ENCODE measurements at regions not wholly inside any gene's neighbourhood (a gene's known extent, or its start where the extent isn't known, plus 50 kb on each side); places are given as distances from the start of the nearest gene placed in this dataset.

GRCh38 chrX:96435378-96436035 is 249.1 kb upstream of the DIAPH2 start:
- DNase-seq = no peak
- no peak for TF ChIP-seq CTCF (IDR thresholded peaks at IDR 0.05)
- WGBS (ENCODE audit: insufficient coverage) = 92% methylated on average over 1 of the region's 2 CpGs
- Histone ChIP-seq H3K4me3 (ENCODE audit: low read length) (no peak overlapping the region), H3K9me3 (ENCODE audit: control insufficient read depth, insufficient read depth, low read length) (no peaks in the 10 kb centered on the region), H3K36me3 (ENCODE audit: control insufficient read depth, insufficient read depth, low read length) (no peaks in the 10 kb centered on the region), H3K27ac (ENCODE audit: low read length) (no peak overlapping the region), H3K4me1 (ENCODE audit: control insufficient read depth, insufficient read depth, low read length) (no peaks in the 10 kb centered on the region), H3K27me3 (ENCODE audit: control insufficient read depth, insufficient read depth, low read length) (no peaks in the 10 kb centered on the region)
- Mint-ChIP-seq H3K36me3 (no peaks in the 10 kb centered on the region), H3K27me3 (ENCODE audit: low read depth in 2 of 2) (peaks cover 0 to 7% of the 10 kb centered on the region in 2 donors), H3K4me1 (no peaks in the 10 kb centered on the region), H3K27ac (no peak overlapping the region), H3K4me3 (no peak overlapping the region), H3K9me3 (peaks cover 3 to 5% of the 10 kb centered on the region in 2 donors)
- intact Hi-C loops (cut with micrococcal nuclease) = no loop called here
- no peak for ATAC-seq

GRCh38 chrX:96436105-96436504 is 248.5 kb upstream of the DIAPH2 start:
- no peaks in the 10 kb centered on the region for H3K27me3 ChIP-seq (ENCODE audit: control insufficient read depth, insufficient read depth, low read length)
- no peak overlapping the region for H3K27ac ChIP-seq (ENCODE audit: low read length)
- WGBS (ENCODE audit: insufficient coverage) = no CpG with 5 or more reads among the region's 3 CpGs
- no peaks in the 10 kb centered on the region for H3K4me1 ChIP-seq (ENCODE audit: control insufficient read depth, insufficient read depth, low read length)
- H3K4me3 ChIP-seq (ENCODE audit: low read length) = no peak overlapping the region
- ATAC-seq (no peak), DNase-seq (no peak)
- Mint-ChIP-seq H3K36me3 (no peaks in the 10 kb centered on the region), H3K27me3 (ENCODE audit: low read depth in 2 of 2) (peaks cover 0 to 10% of the 10 kb centered on the region in 2 donors), H3K4me3 (no peak overlapping the region), H3K27ac (no peak overlapping the region), H3K9me3 (peaks cover 3 to 5% of the 10 kb centered on the region in 2 donors), H3K4me1 (no peaks in the 10 kb centered on the region)
- no peak for TF ChIP-seq CTCF (IDR thresholded peaks at IDR 0.05)
- no peaks in the 10 kb centered on the region for H3K36me3 ChIP-seq (ENCODE audit: control insufficient read depth, insufficient read depth, low read length)
- no peaks in the 10 kb centered on the region for H3K9me3 ChIP-seq (ENCODE audit: control insufficient read depth, insufficient read depth, low read length)
- intact Hi-C loops (cut with micrococcal nuclease) = no loop called here

DNA sequence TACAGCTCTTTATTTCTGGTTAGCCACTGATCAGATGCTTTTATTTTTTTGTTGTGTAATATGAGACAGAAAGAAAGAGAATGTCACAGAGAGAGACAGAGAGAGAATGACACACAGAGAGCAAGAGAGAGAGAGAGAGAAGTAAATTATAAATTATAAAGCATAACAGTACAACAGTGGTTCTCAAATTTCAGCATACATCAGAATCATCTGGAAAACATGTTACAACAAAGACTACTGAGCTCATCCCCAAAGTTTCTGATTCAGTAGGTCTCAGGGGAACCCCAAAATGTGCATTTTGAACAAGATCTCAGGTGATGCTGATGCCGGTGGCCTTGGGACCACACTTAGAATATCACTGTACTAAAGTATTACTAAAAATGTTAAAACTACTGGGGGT is 245.8 kb upstream of the DIAPH2 start:
- DNase-seq = no peak
- H3K27ac ChIP-seq (ENCODE audit: low read length) = no peak overlapping the region
- H3K27me3 ChIP-seq (ENCODE audit: control insufficient read depth, insufficient read depth, low read length) = no peaks in the 10 kb centered on the region
- H3K4me3 Mint-ChIP-seq = no peak overlapping the region
- no peak for TF ChIP-seq CTCF (IDR thresholded peaks at IDR 0.05)
- no peaks in the 10 kb centered on the region for H3K36me3 Mint-ChIP-seq
- peaks cover 0 to 15% of the 10 kb centered on the region in 2 donors for H3K27me3 Mint-ChIP-seq (ENCODE audit: low read depth in 2 of 2)
- no peaks in the 10 kb centered on the region for H3K4me1 ChIP-seq (ENCODE audit: control insufficient read depth, insufficient read depth, low read length)
- intact Hi-C loops (cut with micrococcal nuclease) = no loop called here
- WGBS (ENCODE audit: insufficient coverage) = no CpG with 5 or more reads among the region's 1 CpG
- no peak overlapping the region for H3K27ac Mint-ChIP-seq
- peaks cover 3 to 5% of the 10 kb centered on the region in 2 donors for H3K9me3 Mint-ChIP-seq
- no peak overlapping the region for H3K4me3 ChIP-seq (ENCODE audit: low read length)
- H3K9me3 ChIP-seq (ENCODE audit: control insufficient read depth, insufficient read depth, low read length) = no peaks in the 10 kb centered on the region
- no peaks in the 10 kb centered on the region for H3K4me1 Mint-ChIP-seq
- H3K36me3 ChIP-seq (ENCODE audit: control insufficient read depth, insufficient read depth, low read length) = no peaks in the 10 kb centered on the region
- ATAC-seq = no peak

GRCh38 chrX:96440941-96441340 is 243.7 kb upstream of the DIAPH2 start:
- no peak overlapping the region for H3K4me3 Mint-ChIP-seq

More at GRCh38 chrX:96440941-96441340, 243.7 kb upstream of the DIAPH2 start:
- Histone ChIP-seq H3K36me3 (ENCODE audit: control insufficient read depth, insufficient read depth, low read length) (no peaks in the 10 kb centered on the region), H3K27ac (ENCODE audit: low read length) (no peak overlapping the region), H3K4me1 (ENCODE audit: control insufficient read depth, insufficient read depth, low read length) (no peaks in the 10 kb centered on the region), H3K9me3 (ENCODE audit: control insufficient read depth, insufficient read depth, low read length) (no peaks in the 10 kb centered on the region), H3K27me3 (ENCODE audit: control insufficient read depth, insufficient read depth, low read length) (no peaks in the 10 kb centered on the region), H3K4me3 (ENCODE audit: low read length) (no peak overlapping the region)
- no peak for TF ChIP-seq CTCF (IDR thresholded peaks at IDR 0.05)
- intact Hi-C loops (cut with micrococcal nuclease) = no loop called here
- no peaks in the 10 kb centered on the region for H3K36me3 Mint-ChIP-seq
- no peak for ATAC-seq
- no peak overlapping the region for H3K27ac Mint-ChIP-seq
- 79% methylated on average over 6 of the region's 6 CpGs for WGBS (ENCODE audit: insufficient coverage)
- peaks cover 0 to 15% of the 10 kb centered on the region in 2 donors for H3K27me3 Mint-ChIP-seq (ENCODE audit: low read depth in 2 of 2)
- H3K9me3 Mint-ChIP-seq = peaks cover 3% of the 10 kb centered on the region in 2 donors
- no peak for DNase-seq
- H3K4me1 Mint-ChIP-seq = no peaks in the 10 kb centered on the region
